H54 (cell line): ENCODE measurements at regions not wholly inside any gene's neighbourhood (a gene's known extent, or its start where the extent isn't known, plus 50 kb on each side); places are given as distances from the start of the nearest gene placed in this dataset.

ENCODE experiments used
- DNase-seq: peaks from one replicate; pipeline ENCODE4 v3.0.0; 2011; ENCODE audit warnings: low spot score, mixed read lengths; ENCODE audit not compliant: insufficient read length
- FAIRE-seq: peaks from 3 replicates; lab custom pipeline; 2011; peaks lifted over from hg19 to GRCh38; lab: Jason Lieb, UNC
- POLR2A ChIP-seq: IDR thresholded peaks from 2 replicates; pipeline ENCODE4 v1.6.1; 2011; ENCODE audit warnings: low read depth, mild to moderate bottlenecking, low read length

GRCh38 chr3:74564560-74564959 is 49.9 kb downstream of the CNTN3 start:
- FAIRE-seq, result no peak
- TF ChIP-seq POLR2A, result no peak
- DNase-seq, result no peak

- TF ChIP-seq POLR2A, result no peak
- DNase-seq (no peak), FAIRE-seq (no peak)
Observed at GRCh38 chr3:74562558-74563269, 51.7 kb downstream of the CNTN3 start.

- DNase-seq, result no peak
- FAIRE-seq, result no peak
- no peak for TF ChIP-seq POLR2A
Observed at GRCh38 chr3:74561881-74562280, 52.6 kb downstream of the CNTN3 start.

GRCh38 chr3:74559261-74559660 is 55.2 kb downstream of the CNTN3 start:
- TF ChIP-seq POLR2A, result no peak
- DNase-seq (no peak), FAIRE-seq (no peak)

- FAIRE-seq, result no peak
- TF ChIP-seq POLR2A, result no peak
- DNase-seq, result no peak
Observed at GRCh38 chr3:74550686-74551085, 63.8 kb downstream of the CNTN3 start.

GRCh38 chr3:74546426-74546825 is 68.0 kb downstream of the CNTN3 start:
- FAIRE-seq, result no peak

GRCh38 chr3:74542441-74542840 is 72.0 kb downstream of the CNTN3 start:
- FAIRE-seq, result no peak
- TF ChIP-seq POLR2A, result no peak
- no peak for DNase-seq

More at GRCh38 chr3:74546426-74546825, 68.0 kb downstream of the CNTN3 start:
- no peak for TF ChIP-seq POLR2A
- DNase-seq, result no peak

GRCh38 chr3:74539876-74540275 is 74.6 kb downstream of the CNTN3 start:
- no peak for DNase-seq
- no peak for FAIRE-seq
- TF ChIP-seq POLR2A, result no peak

- DNase-seq (no peak), FAIRE-seq (no peak)
- TF ChIP-seq POLR2A, result no peak
Observed at GRCh38 chr3:74538669-74539068, 75.8 kb downstream of the CNTN3 start.

- TF ChIP-seq POLR2A, result no peak
- no peak for DNase-seq
- no peak for FAIRE-seq
Observed at GRCh38 chr3:74537857-74538256, 76.6 kb downstream of the CNTN3 start.

- TF ChIP-seq POLR2A, result no peak
- FAIRE-seq (no peak), DNase-seq (no peak)
Observed at GRCh38 chr3:74537164-74537563, 77.3 kb downstream of the CNTN3 start.

GRCh38 chr3:74535281-74535680 is 79.2 kb downstream of the CNTN3 start:
- no peak for FAIRE-seq
- no peak for DNase-seq
- no peak for TF ChIP-seq POLR2A

- FAIRE-seq, result no peak
- no peak for DNase-seq
- TF ChIP-seq POLR2A, result no peak
Observed at GRCh38 chr3:74534611-74535010, 79.8 kb downstream of the CNTN3 start.

GRCh38 chr3:74532446-74532845 is 82.0 kb downstream of the CNTN3 start:
- DNase-seq (no peak), FAIRE-seq (no peak)
- no peak for TF ChIP-seq POLR2A

- no peak for DNase-seq
- no peak for FAIRE-seq
- no peak for TF ChIP-seq POLR2A
Observed at GRCh38 chr3:74531491-74531890, 83.0 kb downstream of the CNTN3 start.

GRCh38 chr3:74529145-74529544 is 85.3 kb downstream of the CNTN3 start:
- TF ChIP-seq POLR2A, result no peak
- no peak for DNase-seq
- FAIRE-seq, result no peak
